ENCODE measurements at regions not wholly inside any gene's neighbourhood (a gene's known extent, or its start where the extent isn't known, plus 50 kb on each side); places are given as distances from the start of the nearest gene placed in this dataset.

- TF ChIP-seq POLR2A (IDR thresholded peaks at IDR 0.05) (no peak), CTCF (IDR thresholded peaks at IDR 0.05) (no peak)
Measured at GRCh38 chr2:57869758-57870344, 176.8 kb upstream of the VRK2 start.

Data from ovary (tissue), 3 donors.